Activated T-cell treated with anti-CD3 and anti-CD28 coated beads for 24 hours (primary cell): ENCODE measurements at regions not wholly inside any gene's neighbourhood (a gene's known extent, or its start where the extent isn't known, plus 50 kb on each side); places are given as distances from the start of the nearest gene placed in this dataset.
"Not testable (repeated sequence)": the region's sequence is repeated elsewhere in the genome, so short reads cannot be mapped to it uniquely, and the experiment has no call there.

Experiments used
- DNase-seq: peaks from one replicate; pipeline ENCODE4 v3.0.0-alpha.2; 2020; ENCODE audit warnings: low read depth

DNA sequence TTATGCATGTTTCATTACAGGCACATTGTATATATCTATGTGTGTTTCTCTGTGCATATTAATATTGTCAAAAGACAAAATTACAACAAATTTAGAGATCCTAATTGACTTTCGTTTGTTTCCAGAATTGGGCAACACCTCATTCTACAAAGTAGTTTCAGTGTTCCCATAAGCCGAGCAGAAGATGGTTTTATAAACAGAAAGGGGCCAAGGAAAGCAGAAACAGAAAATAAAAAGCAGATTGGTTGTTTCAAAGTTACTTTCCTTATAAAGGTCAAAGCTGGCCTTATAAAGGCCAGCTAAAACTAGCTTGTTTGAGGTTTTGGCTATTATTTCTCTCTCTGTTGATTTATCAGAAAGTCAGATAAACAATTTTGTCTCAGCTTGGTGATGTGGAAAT is 116.2 kb upstream of the FGGY start:
- no peak for DNase-seq

DNA sequence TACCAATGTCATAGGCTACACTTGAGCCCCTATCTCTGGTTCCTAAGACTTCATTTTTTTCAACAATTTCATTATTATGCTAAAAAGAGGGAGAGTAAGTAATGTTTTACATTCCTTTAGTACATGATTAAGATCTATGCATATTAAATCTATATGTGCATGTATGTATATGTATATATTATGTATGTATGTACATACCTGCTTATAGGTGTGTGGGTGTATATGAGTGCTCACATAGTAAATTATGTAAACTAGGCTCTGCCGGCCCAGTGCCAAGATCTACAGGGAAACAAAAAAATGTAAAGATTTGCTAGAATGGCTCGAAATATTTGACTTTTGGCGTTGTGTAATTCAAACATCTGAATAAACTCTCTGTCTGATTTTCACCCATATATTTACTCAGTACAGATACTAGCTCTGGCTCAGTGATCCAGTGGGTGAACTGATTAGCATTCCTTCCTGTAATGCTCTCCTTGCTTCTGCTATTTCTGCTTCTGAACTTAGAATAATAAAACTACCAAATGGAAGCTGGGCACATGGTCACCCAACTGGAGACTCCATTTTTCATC is 113.1 kb upstream of the FGGY start:
- DNase-seq = no peak

DNA sequence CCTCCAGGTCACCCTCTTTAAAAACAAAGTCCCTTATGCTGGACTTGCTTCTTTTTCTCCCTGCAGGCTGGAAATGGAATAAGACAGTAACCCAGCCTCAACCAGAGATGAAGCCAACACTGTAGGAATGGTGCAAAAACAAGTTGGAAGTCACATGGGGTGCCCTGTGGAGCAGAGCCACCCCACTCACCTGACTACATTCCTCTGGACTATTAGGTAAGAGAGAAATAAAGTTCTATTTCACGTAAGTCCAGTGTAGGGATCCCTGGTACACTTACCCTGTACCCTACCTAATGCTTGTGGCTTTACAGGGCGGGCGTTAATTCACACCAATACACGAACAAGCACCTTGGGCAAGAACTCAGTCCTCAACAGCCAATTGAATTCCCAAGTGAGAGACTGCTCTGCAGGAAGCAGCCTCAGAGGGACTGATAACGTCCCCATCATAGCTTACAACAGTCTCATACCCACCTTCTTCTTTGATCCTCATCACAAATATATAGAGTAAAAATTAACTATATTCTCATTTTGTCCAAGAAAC is 112.5 kb upstream of the FGGY start:
- DNase-seq = no peak

DNA sequence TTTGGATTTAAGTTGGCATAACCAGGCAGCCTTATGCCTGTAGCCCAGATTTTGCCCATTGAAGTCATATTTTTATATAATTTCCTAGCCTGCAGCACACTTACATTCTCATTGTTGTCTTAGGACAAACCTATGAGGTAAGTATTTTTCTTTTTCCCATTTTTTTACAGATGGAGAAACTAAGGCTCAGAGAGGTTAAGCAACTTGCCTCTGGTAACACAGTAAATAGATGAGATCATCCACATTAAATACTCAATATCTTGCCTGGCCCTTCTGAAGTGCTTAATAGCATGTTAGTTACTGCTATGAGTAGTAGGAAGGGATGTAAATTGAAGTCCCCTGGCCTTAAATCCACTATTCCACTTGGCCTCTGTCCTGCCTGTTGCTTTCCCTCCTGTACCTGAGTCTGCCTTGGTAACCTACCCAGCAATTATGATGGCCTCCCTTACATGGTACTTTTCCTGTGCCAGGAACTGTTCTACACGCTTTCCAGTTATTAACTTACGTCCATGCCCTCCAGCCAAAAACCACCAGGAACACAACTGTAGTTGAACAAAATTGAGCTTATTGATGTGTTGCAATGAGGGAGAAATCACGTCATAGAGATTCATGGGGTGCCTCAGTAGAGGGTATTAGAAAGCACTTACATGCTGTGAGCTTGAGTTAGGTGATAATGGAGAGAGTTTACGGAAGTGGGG is 111.6 kb upstream of the FGGY start:
- DNase-seq = no peak

DNA sequence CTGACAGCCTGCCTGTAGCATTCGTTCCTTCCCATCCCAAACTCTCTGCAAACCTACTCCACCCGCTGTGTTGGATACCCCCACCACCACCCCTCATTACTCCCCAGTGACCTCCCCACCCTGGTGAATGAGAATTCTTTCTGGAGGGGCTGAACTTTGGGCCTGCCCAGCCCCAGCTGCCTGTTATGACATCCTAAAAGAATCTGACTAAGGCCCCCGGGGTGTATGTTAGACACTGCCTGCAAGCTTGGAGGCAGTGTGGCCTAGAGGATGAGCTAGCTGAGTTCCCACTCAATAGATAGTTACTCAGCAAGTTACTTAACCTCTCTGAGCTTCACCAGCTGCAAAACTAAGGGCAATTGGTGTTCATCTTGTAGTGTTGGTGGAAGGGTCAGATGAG is 110.2 kb upstream of the FGGY start:
- no peak for DNase-seq

DNA sequence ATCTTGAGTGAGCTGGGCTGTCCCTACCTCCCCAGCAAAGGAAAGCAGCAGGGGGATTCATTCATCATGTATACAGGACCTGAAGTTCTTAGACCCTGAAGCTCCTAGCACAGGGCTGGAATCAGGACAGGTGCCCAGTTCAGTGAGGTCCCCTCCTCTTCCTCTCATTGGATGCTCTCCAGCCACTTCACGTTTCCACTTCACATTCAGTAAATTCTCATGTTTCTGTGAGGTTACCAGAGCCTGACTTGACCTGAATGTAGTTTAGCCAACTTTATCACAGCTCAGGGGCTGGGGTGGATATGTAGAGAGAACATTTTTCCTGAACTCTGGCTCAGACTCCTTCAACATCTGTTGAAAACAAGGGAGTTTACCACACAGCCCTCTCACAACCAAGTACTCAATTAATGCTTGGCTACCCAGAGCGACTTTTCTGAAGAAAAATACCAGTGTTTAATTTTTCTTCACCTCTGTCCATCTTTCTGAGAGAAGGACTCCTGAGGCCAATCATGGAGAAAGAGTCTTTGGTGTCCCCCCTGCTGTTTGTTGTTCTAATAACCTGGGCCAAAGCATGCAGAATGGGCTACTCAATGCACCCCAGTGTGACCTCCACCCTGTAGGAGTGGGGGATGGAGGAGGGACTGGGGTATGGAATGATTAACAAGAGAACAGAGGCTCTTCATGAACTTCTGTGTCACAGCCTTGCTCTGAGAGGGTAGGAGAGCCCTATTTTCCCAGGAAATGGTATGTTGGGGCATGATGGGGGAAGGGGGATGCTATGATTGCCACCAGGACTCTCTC is 108.3 kb upstream of the FGGY start:
- DNase-seq = no peak

DNA sequence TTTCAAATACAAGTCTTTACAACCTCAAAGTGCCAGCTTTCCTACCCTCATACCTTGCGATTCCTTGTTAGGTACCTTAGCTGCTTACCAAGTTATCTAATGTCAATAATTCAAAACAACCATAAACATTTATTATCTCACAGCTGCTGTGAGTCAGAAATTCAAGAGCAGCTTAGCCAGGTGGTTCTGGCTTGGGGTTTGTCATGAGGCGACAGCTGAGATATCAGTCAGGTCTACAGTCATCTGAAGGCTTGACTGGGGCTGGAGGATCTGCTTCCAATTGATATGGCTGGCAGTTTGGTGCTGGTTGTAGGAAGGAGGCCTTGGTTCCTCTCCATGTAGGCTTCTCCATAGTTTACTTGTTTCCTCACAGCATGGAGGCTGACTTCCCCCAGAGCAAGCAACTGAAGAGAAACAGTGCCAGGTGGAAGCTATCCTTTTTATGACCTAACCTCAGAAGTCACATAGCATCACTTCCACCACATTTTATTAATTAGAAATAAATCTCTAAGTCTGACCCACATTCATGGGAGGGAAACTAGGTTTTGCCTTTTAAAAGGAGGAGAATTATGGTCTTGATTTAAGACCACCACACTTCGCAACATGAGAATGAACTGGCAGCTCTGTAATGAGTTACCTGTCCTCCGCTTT is 103.3 kb upstream of the FGGY start:
- no peak for DNase-seq

DNA sequence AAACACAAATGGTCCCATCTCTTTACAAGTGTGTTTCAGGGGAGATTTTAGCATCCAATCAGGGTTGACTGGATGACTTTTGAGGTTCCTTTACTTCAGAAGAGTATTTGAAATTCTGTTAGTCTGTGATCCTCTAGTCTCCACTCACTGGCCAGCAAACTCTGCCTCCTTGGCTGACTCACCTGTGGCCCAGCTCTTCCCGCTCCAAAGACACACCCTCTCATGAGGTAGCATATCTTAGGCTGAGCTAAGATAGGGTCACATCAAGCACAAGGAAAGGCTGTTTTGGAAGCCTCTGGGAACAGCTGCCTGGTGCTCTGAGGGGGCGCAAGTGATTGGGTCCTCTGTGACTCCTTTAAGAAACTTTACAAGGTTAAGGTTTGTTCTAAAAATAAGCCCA is 102.3 kb upstream of the FGGY start:
- DNase-seq = no peak

DNA sequence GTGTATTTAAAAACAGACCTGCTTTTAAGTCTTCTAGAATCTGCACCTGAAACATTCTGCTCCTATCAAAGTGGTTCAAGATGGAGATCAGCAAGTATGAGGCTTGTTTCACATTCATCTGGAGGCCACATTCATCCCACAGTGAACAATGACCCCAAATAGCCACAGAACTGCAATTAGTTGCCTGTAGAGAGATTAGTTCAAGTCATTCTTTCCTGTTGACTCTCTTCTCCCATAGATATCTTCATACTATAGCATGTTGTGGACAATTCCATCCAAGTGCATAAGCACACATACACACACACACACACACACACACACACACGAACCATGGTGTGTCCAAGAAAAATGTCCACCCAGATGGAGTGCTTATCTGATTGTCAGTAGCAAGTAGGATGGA is 101.7 kb upstream of the FGGY start:
- no peak for DNase-seq

DNA sequence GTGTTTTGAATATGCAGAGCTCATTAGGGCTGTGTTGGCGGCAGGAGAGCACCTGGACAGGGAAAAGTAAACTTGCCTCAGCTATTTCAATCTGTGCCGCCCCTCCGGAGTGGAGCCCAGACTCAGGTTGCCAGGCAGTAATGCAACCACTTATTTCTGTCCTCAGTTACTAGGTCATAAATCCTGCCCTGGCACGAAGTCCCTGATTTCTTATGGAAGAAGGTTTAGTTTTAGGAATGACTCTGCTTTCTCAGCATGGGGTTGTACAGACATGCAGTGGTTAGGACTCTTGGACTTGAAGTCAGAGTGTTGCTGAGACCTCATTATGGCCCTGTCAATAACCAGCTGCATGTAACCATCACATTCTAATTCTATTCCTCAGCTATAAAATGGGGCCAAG is 98.3 kb upstream of the FGGY start:
- no peak for DNase-seq

DNA sequence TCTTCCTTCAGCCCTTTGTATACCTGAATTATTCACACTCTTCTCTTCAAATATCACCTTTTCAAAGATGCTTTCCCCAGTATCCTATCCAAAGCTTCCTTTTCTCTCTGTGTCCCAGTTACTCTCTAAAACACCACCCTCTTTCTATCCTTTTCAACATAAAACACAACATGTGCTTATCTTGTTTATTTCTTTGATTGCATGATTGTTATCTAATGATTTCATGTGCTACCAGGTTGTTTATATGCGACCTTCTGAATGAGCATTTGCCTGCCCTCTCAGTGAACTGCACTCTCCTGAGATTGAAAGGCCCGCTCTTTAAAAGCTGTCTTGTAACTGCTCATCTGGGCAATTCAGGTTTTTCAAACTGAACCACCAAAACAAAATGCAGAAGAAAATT is 97.7 kb upstream of the FGGY start:
- DNase-seq = no peak

DNA sequence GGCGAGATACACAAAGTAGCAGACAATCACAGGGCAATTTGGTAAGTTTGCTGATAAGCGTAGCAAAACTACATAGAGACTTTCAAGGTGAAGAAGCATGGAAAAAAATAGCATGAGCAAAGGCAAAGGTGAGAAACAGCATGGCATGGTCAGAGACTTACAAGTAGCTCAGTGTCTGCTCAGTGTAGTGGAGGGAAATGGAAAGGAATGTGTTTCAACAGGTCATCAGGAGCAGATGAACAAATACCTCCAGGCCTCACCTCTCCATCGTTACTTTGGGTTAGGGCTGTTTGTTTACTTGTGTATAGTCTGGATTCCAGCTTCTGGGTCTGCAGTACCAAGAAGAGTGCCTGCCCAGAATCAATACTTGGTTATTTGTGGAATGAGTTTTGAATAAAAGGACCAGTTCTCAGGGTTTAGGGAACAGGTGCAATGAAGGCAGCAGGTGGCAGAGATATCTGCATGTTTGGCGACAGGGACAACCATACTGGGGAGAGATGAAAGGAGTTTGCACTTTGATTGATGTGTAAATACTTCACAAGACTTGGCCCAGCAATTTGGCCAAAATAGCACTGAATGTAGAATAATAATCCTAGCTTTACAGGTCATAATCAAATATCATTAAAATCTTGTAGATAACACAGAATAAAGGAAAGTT is 97.0 kb upstream of the FGGY start:
- no peak for DNase-seq

DNA sequence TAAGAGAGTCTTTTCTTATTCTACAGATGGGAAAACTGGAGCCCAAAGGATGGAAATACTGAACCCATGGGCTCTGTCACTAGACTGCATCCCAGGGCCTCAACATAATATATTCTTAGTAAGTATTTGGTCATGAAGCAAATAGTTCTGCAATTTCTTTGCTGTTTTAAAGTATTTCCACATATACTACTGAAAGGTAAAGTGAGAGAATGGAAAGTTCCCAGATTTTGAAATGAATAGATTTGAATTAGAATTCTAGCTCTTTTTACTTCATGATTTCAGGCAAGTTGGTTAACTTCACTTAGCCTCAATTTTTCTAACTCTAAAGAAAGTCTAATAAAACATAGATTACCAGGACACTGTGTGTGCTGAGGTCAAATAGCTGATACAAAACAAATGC is 95.6 kb upstream of the FGGY start:
- DNase-seq = no peak

DNA sequence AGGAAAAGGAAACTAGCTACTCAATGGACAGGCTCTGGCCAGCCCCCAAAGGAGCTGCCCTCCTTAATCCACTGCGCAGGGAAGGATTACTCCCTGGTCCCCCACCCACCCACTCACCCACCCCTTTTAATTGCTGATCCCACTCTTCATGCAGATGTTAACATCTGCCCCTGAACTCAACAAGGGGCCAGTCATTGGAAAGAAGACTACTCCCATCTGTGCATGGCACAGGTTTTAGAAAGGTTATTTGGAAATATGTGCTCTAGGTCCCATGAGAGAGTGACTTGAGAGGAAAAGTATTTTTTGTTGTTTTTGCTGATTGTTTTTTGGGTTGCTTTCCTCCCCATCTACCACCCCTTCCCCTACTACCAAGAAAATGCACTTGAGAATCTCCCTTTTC is 94.4 kb upstream of the FGGY start:
- DNase-seq = no peak

DNA sequence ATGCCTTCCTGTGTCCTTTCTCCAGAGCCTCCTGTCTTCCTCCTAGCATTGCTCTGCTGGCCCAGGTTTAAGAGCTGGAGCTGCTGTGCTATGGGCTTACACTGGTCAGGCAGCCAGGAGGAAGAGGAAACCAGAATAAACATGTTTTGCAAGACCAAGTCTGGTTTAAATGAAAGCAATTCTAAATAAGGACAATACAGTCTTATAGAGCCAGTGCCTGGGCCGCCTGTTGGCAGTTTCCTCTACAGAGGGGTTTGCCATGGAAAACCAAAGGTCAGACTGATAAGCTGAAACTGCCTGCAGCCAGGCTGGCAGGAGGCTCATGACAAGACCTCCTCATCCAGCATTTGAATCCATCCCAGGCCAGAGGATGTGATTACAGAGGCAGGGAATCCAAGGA is 92.9 kb upstream of the FGGY start:
- no peak for DNase-seq

DNA sequence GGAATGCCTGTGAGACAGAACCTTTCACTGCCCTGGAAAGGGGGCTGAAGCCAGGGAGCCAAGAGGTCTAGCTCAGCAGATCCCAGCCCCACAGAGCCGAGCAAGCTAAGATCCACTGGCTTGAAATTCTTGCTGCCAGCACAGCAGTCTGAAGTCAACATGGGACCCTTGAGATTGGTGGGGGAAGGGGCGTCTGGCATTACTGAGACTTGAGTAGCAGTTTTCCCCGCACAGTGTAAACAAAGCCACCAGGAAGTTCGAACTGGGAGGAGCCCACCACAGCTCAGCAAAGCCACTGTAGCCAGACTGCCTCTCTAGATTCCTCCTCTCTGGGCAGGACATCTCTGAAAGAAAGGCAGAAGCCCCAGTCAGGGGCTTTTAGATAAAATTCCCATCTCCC is 90.3 kb upstream of the FGGY start:
- DNase-seq = not testable (repeated sequence)

DNA sequence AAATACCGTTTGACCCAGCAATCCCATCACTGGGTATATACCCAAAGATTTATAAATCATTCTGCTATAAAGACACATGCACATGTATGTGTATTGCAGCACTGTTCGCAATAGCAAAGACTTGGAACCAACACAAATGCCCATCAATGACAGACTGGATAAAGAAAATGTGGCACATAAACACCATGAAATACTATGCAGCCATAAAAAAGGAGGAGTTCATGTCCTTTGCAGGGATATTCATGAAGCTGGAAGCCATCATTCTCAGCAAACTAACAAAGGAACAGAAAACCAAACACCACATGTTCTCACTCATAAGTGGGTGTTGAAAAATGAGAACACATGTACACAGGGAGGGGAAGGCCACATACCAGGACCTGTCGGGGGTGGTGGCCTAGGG is 86.5 kb upstream of the FGGY start:
- not testable (repeated sequence) for DNase-seq

DNA sequence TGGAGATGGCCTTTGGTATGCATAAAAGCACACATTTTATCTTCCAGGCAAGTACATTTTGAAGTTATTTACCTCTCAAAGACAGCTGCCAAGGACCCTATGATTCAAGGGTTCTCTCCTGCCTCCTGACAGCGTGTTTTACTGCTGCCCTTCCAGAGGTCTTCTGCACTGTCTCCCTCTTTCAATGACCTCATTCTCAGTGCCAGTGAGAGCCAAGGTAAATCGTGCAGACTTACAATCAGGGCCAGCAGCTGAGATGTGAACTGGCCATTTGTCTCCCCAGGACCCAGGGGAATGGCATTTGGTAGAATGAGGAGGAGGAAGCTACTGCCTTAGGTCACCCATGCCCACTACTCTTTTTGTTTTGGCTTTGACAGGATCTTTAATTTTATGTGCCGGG is 84.2 kb upstream of the FGGY start:
- DNase-seq = no peak

DNA sequence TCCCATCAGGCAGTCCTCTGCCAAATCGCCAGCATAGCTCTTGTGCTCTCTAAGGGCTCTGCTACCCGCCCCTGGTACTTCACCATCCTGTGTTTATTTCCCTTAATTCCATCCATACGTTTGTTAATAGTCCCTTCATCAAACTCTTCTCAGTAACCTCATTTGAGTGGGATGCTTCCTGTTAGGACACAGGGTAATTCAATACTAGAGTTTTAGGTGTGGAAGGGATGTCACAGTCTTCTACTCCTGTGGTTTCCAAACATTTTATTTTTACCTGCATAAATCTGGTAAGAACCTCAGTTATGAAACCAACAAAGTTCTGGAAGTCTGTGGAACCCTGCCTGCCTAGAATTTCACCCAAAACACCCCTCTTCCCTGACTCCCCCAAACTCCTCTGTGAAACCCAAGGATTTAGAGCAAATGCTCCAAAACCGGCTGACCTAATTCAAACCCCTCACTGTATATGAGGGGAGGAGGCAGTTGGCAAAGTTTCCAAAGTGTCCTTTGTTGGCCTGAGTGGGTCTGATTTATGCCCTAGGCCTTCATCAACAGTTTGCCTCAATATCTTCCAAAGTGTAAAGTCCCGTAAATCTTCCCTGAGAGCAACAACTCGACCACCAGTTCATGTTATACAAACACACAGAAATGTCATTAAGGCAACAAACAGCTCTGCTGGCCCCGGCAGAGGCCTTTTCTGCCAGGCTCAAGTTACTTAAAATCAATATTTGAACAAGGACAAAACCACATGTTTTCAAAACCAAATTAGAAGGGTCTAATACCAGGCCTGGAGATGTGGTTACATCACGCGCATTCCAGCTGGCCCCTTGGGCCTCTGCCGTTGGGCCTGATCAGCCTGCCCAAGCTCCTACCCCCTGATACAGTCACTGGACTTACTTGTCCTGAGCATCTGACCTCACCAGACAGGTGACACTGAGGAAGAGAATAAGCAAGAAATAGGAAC is 82.4 kb upstream of the FGGY start:
- DNase-seq = no peak

DNA sequence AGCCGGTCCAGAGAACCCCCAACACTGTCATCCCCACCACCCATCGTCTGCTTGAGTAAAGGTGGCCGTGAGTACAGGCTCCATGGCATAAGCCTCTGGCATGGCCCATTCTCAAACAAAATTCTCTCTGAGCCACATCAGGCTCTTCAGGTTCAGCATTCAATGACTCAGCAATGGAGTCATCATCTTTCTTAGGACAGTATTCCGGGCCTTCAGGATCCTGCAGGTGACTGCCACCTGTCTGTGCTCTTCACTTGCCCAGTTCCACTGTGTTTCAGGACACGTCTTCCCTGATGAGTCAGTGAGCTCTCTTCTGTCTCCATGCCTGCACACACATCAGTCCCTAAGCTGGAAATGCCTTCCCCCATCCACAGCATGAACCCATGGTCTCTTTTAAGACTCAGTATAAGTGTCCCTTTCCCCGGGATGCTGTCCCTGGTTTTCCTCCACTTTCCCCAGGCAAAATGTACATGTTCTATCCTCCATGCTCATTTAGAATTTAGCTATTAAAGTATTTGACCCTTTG is 81.1 kb upstream of the FGGY start:
- DNase-seq = no peak

DNA sequence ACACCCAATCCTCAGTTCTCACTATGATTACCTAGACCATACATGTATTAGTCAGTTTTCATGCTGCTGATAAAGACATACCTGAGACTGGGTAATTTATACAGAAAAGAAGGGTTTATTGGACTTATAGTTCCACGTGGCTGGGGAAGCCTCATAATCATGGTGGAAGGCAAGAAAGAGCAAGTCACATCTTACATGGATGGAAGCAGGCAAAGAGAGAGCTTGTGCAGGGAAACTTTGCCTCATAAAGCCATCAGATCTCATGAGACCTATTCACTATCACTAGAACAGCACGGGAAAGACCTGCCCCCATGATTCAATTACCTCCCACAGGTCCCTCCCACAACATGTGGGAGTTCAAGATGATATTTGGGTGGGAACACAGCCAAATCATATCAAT is 79.5 kb upstream of the FGGY start:
- not testable (repeated sequence) for DNase-seq
